Left renal pelvis (tissue), 4 donors: ENCODE measurements at regions not wholly inside any gene's neighbourhood (a gene's known extent, or its start where the extent isn't known, plus 50 kb on each side); places are given as distances from the start of the nearest gene placed in this dataset.
"Not testable (repeated sequence)": the region's sequence is repeated elsewhere in the genome, so short reads cannot be mapped to it uniquely, and the experiment has no call there.

Source experiments
- DNase-seq, 4 donors: peaks; one replicate each; pipeline ENCODE4 v3.0.0-alpha.2; 2013; ENCODE audit warnings: low read depth in 4 of 4, low spot score in 3 of 4

DNA sequence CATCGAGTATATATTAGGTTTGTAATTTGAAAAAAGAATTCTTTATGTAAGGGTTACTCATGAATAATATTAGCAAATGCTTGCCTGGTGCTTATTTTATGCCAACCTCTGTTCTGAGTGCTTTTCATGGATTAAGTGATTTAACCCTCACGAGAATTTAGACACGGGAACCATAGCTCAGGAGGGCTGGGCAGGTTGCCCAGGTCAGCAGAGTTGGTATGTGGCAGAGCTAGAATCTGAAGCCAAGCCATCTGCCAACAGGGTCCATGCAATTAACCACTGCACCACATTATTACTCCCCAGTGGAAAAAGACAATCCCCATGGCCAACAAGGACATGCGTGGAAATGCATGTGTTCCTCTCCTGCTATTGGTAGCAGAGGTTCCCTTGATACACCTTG is 345.6 kb downstream of the CDC5L start:
- DNase-seq = no peak

DNA sequence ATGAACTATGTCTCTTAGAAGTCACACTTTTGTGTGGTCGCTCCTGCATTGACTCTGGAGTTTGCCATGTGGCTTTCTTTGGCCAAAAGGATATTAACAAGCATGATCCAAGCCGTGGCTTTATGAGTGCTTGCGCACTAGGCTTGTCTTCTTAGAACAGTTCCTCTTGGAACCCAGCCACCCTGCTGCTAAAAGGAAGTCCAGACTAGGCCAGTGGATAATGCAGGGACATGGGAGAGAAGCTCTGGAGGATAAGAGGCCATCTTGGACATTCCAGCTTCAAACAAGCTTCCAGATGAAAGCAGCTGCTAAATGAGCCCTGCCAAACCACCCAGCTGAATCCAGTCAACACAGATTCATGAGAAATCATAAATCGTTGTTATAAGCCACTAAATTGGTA is 346.4 kb downstream of the CDC5L start:
- peak; percentile 52 to 59 (median 56) for DNase-seq

DNA sequence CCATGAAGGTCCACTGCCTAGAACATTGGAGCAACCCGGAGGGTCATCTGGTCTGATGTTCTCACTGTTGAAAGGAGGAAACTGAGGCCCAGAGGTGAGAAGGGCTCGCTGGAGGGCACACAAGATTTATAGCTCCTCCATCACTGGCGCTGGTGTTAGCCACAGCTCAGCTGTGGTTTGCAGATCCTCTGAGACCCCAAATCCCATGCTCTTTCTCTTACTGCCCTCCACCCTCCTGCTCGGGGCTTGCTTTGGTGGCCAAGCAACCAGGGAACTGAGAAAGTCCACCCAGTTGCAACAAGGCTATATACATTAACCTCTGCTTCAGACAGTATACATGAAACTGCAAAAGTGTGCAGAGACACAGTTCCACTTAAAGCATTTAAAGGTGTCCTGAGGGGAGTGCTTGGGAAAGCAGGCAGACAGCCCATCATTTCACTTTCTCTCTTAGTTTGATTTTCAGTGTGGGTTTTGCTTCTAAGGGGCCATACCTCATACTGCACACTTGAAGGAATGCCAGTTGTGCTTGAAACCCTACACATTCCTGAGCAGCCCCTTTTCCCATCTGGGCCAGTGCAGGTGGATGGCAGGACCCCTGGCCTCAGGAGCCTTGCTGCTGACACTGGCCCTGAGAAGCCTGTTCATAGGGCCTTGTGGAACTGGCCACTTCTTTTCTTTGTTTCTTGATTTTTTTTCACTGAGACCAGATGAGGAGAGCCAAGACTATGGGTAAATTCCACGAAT is 347.6 kb downstream of the CDC5L start:
- DNase-seq = no peak

DNA sequence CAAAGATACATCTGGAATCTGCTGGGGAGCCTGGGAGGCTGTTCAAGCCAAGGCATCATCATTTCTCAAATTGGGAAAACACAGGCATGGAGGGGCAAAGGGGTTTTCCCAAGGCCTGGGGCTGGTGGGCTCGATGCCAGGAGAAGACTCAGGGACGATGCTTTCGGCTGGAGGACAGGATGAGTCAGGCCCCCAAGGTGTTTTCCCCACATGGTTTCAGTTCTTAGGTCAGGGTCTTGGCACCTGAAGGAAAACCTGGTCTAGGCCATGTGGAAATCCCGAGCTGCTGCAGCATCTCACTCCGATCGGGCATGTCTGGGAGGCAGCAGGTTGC is 348.1 kb downstream of the CDC5L start:
- DNase-seq = no peak

DNA sequence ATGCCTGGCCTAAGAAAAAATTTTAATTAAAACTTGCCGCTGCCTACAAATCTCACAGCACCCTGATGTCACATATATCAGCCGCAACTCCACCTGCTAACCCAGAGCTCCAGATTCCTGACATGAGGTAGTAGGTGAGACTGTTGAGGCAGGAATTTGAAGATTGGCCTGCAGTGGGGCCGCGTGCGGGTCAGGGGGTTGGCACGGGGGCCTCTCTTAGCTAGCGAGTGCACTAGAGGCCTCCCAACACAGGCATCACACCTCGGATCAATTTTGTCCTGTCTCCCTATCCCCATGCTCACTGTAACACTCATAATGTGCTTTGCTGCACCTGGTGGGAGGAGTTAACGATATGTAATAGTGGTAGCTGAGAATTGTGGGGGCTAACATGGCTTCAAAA is 349.8 kb downstream of the CDC5L start:
- no peak for DNase-seq

DNA sequence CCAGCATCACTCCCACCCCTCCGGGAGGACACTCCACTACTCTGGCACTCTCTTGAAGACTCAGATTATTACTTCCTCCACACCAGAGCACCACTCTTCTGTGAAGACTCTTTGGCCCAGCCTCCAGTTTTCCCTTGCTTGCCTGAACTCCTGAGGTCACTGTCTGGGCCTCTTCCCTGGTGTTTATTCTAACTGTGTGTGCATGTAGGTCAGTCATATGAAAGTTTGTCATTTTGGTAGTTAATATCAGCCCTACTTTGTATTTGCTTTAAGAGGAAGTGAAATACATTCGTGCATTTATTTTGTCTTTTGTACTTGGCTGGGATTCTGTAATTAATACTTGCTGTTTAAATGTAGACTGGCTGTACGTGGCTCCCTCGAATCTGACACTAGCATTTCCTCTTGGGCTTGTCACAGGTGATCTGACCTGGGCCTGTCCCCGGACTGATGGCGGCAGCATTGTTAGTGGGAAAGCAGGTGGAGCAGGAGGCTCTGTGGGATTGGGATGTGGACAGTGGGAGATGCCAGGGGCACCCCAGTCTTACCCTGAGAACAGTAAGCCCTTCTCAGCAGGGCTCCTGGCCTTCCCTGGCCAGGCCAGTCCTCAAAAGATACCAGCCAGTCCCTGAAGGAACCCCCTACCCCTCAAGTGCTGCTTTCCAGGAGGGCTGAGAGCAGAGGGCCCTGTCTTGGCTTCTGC is 350.5 kb downstream of the CDC5L start:
- DNase-seq = no peak

DNA sequence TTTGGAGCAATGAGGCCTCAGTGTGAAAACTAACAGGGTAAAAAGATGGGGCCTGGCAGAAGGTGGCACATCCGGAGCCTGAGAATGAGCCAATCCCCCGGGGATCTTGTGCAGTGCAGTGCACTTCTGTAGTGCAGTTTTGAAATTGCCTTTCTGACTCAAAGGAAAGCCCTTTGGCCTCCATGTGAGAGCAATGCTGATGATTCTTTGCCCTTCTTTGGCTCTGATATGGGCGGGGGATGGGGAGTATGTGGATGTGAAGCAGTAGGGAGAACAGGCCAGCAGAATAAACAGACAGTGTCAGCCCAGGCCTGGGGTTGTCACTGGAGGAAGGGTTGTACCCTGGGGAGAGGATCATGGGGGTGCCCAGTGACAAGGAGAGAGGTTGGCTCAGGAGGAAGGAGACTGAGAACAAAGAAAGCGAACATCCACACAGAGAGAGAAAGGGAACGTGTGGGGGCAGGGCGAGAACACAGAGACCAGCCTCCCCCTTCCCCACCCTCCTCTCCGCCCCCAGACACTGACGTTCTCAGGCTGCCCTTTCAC is 351.2 kb downstream of the CDC5L start:
- DNase-seq = no peak

DNA sequence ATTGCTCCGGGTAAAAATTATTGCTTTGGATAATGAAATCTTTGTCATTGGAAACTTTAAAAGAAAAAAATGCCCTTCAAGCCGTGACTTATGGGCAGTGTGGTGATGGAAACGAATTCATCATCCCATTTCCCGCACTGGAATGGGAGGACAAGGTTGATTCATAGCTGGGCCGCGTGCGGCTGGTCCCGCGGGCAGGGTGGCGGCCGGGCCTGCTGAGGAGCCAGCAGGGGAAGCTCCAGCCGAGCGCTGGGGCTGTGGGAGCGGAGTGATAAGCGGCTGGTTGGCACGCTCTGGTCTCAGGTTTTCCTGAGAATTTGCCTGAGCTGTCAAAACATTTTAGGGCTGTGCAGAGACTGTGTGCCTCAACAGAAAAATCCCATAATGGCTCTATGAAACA is 351.7 kb downstream of the CDC5L start:
- DNase-seq = no peak

DNA sequence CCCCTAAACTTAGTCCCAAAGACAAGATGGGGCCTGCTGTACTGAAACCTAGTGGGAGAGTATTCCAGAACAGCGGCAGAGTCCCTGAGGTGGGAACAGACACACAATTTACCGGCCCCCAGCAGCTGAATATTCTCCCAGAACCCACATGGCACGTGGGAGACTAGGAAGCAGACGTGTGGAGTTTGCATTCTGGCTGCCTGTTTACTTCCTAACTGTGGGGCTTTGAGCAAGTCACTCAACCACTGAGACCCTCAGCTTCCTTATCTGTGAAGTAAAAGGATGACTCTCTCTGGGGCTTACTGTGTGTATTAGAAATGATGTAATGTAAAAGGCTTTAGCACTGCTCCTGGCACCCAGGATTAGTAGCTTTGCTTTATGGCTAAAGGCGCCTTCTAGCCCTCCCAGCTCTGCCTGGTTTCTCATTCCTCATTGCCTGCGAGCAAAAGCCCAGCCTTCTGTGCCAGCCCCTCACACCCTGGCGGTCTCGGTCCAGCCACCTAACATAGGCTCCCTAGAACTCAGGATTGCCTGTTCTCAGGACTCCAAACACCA is 353.1 kb downstream of the CDC5L start:
- DNase-seq = no peak

DNA sequence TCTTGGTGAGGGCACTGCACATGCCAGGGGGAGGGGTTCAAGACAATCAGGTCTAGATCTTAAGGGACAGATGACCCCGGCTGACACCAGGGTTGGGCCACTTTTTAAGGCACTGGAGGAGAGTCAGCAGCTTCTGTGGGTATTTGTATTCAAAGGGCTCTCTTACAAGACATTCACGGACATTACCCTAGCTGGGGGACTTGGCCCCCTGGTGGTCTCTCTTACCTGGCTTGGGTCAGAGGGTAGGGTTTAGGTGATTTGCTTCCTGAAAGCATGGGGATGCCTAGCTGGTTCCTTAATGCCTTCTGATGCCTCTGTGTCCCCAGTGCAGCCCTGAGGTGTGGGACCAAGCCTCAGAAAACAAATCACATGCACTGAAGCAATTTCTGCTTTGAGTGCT is 354.7 kb downstream of the CDC5L start:
- DNase-seq = no peak

DNA sequence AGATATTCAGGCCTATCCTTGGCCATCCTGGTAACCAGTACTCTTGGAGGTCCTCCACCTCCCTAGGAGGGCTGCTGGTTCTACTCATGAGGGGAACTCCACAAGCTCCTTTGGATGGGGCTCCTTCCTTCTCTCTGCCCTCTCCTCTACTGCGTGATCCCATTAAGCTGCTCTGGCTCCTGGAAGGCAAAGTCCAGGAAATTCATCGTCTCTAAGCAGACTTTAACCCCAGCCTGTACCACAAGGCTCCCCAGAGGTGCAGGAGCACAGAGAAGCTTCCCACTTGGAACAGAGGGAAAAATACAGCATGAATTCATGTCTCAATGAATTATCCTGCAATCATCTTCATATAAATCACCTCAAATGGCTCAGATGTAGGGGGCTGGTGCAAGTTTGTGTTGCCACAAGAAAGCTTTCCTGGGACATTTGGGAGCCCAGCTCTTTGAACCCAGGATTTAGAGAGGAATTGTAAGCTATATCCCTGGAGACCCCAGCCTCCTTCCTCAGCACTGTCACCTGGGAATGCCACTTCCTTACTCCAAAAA is 355.4 kb downstream of the CDC5L start:
- DNase-seq = no peak

DNA sequence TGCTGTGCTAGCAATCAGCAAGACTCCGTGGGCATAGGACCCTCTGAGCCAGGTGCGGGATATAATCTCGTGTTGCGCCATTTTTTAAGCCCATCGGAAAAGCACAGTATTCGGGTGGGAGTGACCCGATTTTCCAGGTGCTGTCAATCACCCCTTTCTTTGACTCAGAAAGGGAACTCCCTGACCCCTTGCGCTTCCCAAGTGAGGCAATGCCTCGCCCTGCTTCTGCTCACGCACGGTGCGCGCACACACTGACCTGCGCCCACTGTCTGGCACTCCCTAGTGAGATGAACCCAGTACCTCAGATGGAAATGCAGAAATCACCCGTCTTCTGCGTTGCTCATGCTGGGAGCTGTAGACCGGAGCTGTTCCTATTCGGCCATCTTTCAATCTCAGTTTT is 372.6 kb downstream of the CDC5L start:
- DNase-seq = not testable (repeated sequence)

DNA sequence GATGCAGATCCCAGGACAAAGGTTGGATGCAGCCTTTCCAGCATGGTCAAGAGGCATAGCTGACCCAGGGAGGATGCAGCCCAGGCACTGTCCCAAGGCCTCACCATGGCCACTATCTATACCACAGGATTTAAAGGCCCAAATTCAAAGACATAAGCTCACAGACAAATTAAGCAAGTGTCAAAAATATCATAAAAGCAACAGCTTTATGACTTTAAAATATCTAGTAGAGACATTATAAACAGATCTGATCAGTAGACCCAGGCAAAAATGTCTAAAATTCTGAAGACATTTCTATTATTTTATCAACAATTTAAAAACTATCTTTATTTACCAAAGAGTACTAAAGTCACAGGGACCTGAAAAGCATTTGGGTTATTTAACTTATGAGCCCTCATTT is 373.5 kb downstream of the CDC5L start:
- no peak for DNase-seq

DNA sequence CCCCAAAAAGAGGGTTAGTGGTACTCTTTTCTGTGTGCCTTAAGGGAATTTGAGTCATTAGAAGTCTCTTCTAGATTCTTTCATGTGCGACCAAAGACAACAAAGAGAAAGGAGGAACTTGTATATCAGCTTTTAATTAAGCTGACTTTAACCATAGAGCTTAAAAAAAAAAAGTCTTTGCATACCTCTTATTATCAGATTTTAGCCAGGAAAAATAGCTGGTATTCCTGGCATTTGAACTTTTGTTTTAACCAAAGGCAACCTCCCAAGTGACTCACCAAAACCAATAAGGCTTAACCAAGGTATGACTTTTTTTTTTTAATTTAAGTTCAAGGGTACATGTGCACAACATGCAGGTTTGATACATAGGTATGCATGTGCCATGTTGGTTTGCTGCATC is 375.0 kb downstream of the CDC5L start:
- no peak for DNase-seq

DNA sequence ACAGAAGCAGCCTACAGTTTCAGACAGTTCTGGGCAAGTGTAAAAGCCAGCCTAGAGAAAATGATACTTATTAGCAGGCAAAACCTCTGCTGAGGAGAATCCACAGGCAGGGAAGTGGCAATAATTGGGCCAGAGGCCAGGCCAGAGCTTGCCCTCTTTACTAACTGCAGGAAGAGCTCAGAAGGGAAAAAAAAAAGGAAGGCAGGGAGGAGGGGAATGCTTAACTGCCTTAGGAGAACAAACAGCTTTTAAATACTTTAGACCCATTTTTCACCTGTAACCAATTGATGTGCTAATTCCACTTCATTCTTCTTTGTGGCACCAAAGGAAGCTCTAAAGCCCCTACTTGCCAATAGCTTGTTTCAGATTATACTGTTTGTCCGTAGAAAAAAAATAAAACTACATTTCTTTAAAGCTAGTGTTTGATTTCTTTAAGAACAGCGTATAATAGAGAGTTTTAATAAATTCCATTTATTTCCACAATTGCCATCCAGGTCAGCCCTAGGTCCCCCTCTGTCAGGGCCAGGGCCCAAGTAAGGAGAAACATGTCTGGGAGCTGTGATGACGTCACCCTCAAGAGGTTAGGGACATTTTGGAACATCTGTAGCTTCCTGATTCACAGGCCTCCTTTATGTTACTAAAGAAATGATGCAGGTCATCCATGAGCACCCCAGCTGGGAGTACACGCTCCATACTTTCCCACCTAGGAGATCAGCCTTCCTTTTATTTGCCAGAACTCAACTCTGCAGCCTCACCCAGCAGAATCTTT is 384.3 kb downstream of the CDC5L start:
- no peak for DNase-seq

DNA sequence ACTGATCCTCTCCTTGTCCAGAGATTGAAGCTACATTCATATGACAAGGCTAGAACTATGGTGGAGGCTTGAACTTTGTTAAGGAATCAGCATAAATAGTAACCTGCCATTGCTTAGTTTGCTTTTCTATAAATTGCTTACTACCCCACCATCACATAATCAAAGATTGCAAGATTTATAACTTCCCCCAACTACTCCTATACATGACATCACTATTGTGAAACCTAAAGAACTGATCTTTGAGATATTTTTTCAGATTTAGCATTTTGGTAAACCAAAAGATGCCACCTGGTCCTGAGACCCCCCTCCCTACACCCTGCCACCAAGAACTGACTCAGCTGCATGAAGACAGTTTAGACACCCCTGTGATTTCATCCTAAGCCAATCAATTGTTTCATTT is 385.3 kb downstream of the CDC5L start:
- no peak for DNase-seq

DNA sequence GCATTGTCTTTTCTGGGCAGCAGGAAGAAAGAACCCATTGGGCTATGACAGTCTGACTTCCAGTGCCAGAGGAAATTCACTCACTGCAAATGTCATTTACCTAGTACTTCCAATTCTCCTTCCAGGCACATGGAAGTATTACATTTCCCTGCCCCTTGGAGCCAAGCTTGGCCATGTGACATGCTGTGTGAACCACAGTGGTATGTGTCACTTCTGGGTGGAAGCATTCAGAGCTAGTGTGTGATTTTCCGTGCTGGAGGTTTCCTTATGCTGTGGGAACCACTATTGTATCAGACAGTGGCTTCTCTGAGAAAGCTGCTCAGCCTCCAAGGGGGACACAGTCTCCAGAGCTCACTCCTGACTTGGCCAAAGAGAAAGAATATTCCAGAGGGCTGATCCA is 387.6 kb downstream of the CDC5L start:
- DNase-seq = no peak

DNA sequence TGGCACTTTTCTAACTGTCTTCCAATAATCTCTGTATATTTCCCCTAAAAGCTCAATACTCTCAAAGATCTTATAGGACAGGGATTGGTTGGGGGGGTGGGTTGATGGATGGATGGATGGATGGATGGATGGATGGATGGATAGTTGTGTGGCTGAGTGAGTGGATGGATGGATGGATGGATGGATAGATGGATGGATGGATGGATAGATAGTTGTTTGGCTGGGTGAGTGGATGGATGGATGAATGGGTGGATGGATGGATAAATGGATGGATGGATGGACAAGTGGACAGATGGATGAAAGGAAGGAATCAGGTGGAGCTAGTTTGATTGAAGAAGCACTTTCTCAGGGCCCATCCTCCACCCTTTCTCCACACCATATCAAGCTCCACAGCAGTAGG is 388.8 kb downstream of the CDC5L start:
- DNase-seq = no peak

DNA sequence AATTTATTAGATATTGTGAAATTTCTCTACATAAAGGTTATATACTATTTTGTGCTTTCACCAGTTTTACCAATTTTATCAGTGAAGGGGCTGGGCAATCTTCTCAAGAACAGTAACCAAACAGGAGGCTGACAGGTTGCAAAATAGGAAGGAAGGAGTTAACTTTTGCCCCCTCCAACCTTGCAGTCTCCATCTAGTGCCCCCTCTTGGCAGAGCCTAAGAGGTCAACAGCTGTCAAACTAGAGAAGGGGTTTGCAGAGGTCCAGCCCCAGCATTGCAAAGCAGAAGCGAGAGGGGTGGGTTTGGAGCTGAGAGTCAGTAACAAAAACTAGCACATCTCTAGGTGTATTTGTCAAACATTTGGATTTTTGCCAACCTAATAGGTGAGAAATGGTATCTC is 391.0 kb downstream of the CDC5L start:
- no peak for DNase-seq
